ENCODE measurements at regions not wholly inside any gene's neighbourhood (a gene's known extent, or its start where the extent isn't known, plus 50 kb on each side); places are given as distances from the start of the nearest gene placed in this dataset.
"Not testable (repeated sequence)": the region's sequence is repeated elsewhere in the genome, so short reads cannot be mapped to it uniquely, and the experiment has no call there.

GRCh38 chr11:38700111-38700510 is 2102.1 kb upstream of the RAG2 start:
- no peak for DNase-seq

GRCh38 chr11:38693306-38693705 is 2095.3 kb upstream of the RAG2 start:
- no peak for DNase-seq

- not testable (repeated sequence) for DNase-seq
These were observed 2092.2 kb upstream of the RAG2 start for GRCh38 chr11:38690211-38690610.

GRCh38 chr11:38687008-38687407 is 2089.0 kb upstream of the RAG2 start:
- no peak for DNase-seq

- no peak for DNase-seq
These were observed 2085.4 kb upstream of the RAG2 start for GRCh38 chr11:38683484-38683883.

- no peak for DNase-seq
These were observed 2082.7 kb upstream of the RAG2 start for GRCh38 chr11:38680746-38681145.

- no peak for DNase-seq
These were observed 2082.1 kb upstream of the RAG2 start for GRCh38 chr11:38680166-38680565.

GRCh38 chr11:38672445-38672844 is 2074.4 kb upstream of the RAG2 start:
- DNase-seq: no peak

GRCh38 chr11:38667359-38667758 is 2069.3 kb upstream of the RAG2 start:
- no peak for DNase-seq

GRCh38 chr11:38648604-38649003 is 2050.6 kb upstream of the RAG2 start:
- DNase-seq: no peak

- no peak for DNase-seq
These were observed 2048.3 kb upstream of the RAG2 start for GRCh38 chr11:38646382-38646781.

- no peak for DNase-seq
These were observed 2042.8 kb upstream of the RAG2 start for GRCh38 chr11:38640854-38641253.

GRCh38 chr11:38612701-38613100 is 2014.7 kb upstream of the RAG2 start:
- DNase-seq: no peak

GRCh38 chr11:38601371-38601770 is 2003.3 kb upstream of the RAG2 start:
- not testable (repeated sequence) for DNase-seq

GRCh38 chr11:38598418-38598817 is 2000.4 kb upstream of the RAG2 start:
- no peak for DNase-seq

GRCh38 chr11:38595359-38596016 is 1997.5 kb upstream of the RAG2 start:
- DNase-seq: not testable (repeated sequence)

- no peak for DNase-seq
These were observed 1996.9 kb upstream of the RAG2 start for GRCh38 chr11:38594895-38595294.

- no peak for DNase-seq
These were observed 1995.6 kb upstream of the RAG2 start for GRCh38 chr11:38593649-38594048.

GRCh38 chr11:38582756-38583155 is 1984.7 kb upstream of the RAG2 start:
- no peak for DNase-seq

- DNase-seq: no peak
These were observed 1984.1 kb upstream of the RAG2 start for GRCh38 chr11:38582151-38582550.

GRCh38 chr11:38577769-38578168 is 1979.7 kb upstream of the RAG2 start:
- no peak for DNase-seq

GRCh38 chr11:38562562-38562961 is 1964.5 kb upstream of the RAG2 start:
- DNase-seq: no peak

GRCh38 chr11:38553148-38553547 is 1955.1 kb upstream of the RAG2 start:
- DNase-seq: no peak

- no peak for DNase-seq
These were observed 1949.4 kb upstream of the RAG2 start for GRCh38 chr11:38547462-38547861.

GRCh38 chr11:38543986-38544385 is 1946.0 kb upstream of the RAG2 start:
- no peak for DNase-seq
